SU-DHL-6 (cell line): ENCODE measurements at regions not wholly inside any gene's neighbourhood (a gene's known extent, or its start where the extent isn't known, plus 50 kb on each side); places are given as distances from the start of the nearest gene placed in this dataset.

Experiments
- CTCF ChIP-seq: fragments of 200-600 bp; sonication (generic); IDR thresholded peaks from one replicate; pipeline ENCODE4 v1.5.1; 2017; ENCODE audit warnings: antibody characterized with exemption, mild to moderate bottlenecking, low read length, moderate library complexity; ENCODE audit not compliant: insufficient read depth, poor library complexity, severe bottlenecking
- EZH2phosphoT487 ChIP-seq: fragments of 200-600 bp; sonication (generic), shearing (Covaris generic); conservative IDR thresholded peaks from 2 replicates; pipeline ENCODE4 v1.6.1; 2018; ENCODE audit warnings: mild to moderate bottlenecking, antibody characterized with exemption, low read length, moderate library complexity, mixed read lengths

DNA sequence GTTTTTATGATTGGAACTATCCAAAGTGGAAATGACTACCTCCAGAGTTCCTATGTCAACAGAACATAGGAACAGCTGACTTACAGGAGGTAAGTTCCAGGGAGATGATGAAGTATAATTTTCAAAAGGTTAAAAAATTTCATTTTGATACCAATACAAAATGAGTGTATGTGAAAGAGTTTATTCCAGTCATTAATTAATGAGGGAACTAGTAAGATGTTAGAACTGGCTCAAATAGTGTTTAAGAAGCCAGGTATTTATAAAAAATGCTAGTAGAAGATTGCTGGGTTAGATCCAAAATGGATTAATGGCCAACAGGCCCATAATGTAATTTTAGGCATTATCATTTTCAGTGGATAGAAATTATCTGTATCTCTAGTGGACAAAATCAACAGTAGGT, 227.7 kb upstream of the ZBED5 start:
- TF ChIP-seq CTCF, result no peak
- TF ChIP-seq EZH2phosphoT487, result no peak
